IMR-90 (cell line): ENCODE measurements at regions not wholly inside any gene's neighbourhood (a gene's known extent, or its start where the extent isn't known, plus 50 kb on each side); places are given as distances from the start of the nearest gene placed in this dataset.

Experiments used
- ATAC-seq: fragments of 200-7000 bp; cut with Tn5 transposase; 2 replicates; pipeline ENCODE4 v1.9.1; 2020; ENCODE audit warnings: low read depth, mild to moderate bottlenecking, moderate library complexity
- BruUV-seq: library from RNA; stranded (reverse); fragments of 400-500 nt; replicated peaks from 2 replicates; lab custom pipeline; 2021; lab: Mats Ljungman, UMichigan
- CTCF ChIA-PET: fragments of 300-600 bp; formaldehyde crosslinking; extraction: SDS; loops from one replicate; lab custom pipeline; 2021; ENCODE audit warnings: antibody characterized with exemption; lab: Yijun Ruan, JAX
- POLR2A ChIA-PET: fragments of 300-600 bp; sonication (Branson Sonifier 250); formaldehyde crosslinking; loops from one replicate; lab custom pipeline; 2022; ENCODE audit warnings: antibody characterized with exemption; ENCODE audit not compliant: unreplicated experiment; lab: Charles Lee
- DNase-seq: peaks from one replicate; pipeline ENCODE4 v3.0.0; 2013
- H2AFZ ChIP-seq: replicated peaks from 2 replicates; pipeline ENCODE3; 2013; ENCODE audit warnings: low read length, mild to moderate bottlenecking; ENCODE audit not compliant: poor library complexity
- H2AK5ac ChIP-seq: 2 replicates; pipeline ENCODE4 v1.6.1; 2013; ENCODE audit warnings: low read depth, low read length, inconsistent platforms
- H2AK9ac ChIP-seq: replicated peaks from 2 replicates; pipeline ENCODE3; 2013; ENCODE audit warnings: mild to moderate bottlenecking, low read depth, low read length, moderate library complexity; ENCODE audit not compliant: poor library complexity
- H2BK120ac ChIP-seq: 2 replicates; pipeline ENCODE4 v1.6.1; 2013; ENCODE audit warnings: low read depth, low read length, inconsistent platforms
- H2BK15ac ChIP-seq: 3 replicates; pipeline ENCODE4 v1.6.1; 2013; ENCODE audit warnings: low read depth, low read length, inconsistent platforms
- H2BK20ac ChIP-seq: 2 replicates; pipeline ENCODE4 v1.6.1; 2013; ENCODE audit warnings: low read depth, mild to moderate bottlenecking, inconsistent platforms, low read length, moderate library complexity
- H2BK5ac ChIP-seq: 2 replicates; pipeline ENCODE4 v1.6.1; 2013; ENCODE audit warnings: mild to moderate bottlenecking, low read depth, low read length, inconsistent platforms; ENCODE audit not compliant: poor library complexity, severe bottlenecking
- H3K14ac ChIP-seq: replicated peaks from 2 replicates; pipeline ENCODE4 v1.6.1; 2013; ENCODE audit warnings: low read depth, low read length, inconsistent platforms
- H3K18ac ChIP-seq: 2 replicates; pipeline ENCODE4 v1.6.1; 2013; ENCODE audit warnings: low read depth, low read length, control low read depth
- H3K23ac ChIP-seq: 2 replicates; pipeline ENCODE4 v1.6.1; 2013; ENCODE audit warnings: low read depth, low read length, inconsistent platforms
- H3K27ac ChIP-seq: 2 replicates; pipeline ENCODE4 v1.5.1; 2013; ENCODE audit warnings: mild to moderate bottlenecking, control low read depth, low read length; ENCODE audit not compliant: insufficient read depth
- H3K27me3 ChIP-seq: 2 replicates; pipeline ENCODE4 v1.6.1; 2013; ENCODE audit warnings: low read length; ENCODE audit not compliant: control insufficient read depth, insufficient read depth
- H3K36me3 ChIP-seq: 2 replicates; pipeline ENCODE4 v1.6.1; 2013; ENCODE audit warnings: low read length, mixed read lengths; ENCODE audit not compliant: control insufficient read depth, insufficient read depth
- H3K4ac ChIP-seq: 2 replicates; pipeline ENCODE4 v1.6.1; 2013; ENCODE audit warnings: low read depth, low read length, inconsistent platforms
- H3K4me1 ChIP-seq: 2 replicates; pipeline ENCODE4 v1.6.1; 2013; ENCODE audit warnings: low read length, mixed read lengths; ENCODE audit not compliant: control insufficient read depth, insufficient read depth
- H3K4me2 ChIP-seq: 2 replicates; pipeline ENCODE4 v1.6.1; 2013; ENCODE audit warnings: low read depth, mild to moderate bottlenecking, control low read depth, low read length, moderate library complexity
- H3K4me3 ChIP-seq: 2 replicates; pipeline ENCODE4 v1.5.1; 2013; ENCODE audit warnings: low read depth, mild to moderate bottlenecking, control low read depth, low read length, moderate library complexity; ENCODE audit not compliant: insufficient read depth
- H3K56ac ChIP-seq: 2 replicates; pipeline ENCODE4 v1.6.1; 2013; ENCODE audit warnings: low read length, inconsistent platforms; ENCODE audit not compliant: insufficient read depth; ENCODE audit errors: extremely low read depth
- H3K79me1 ChIP-seq, 2 experiments: 2 replicates each; pipeline ENCODE4 v1.6.1; 2013; ENCODE audit warnings: low read length in 2 of 2, inconsistent platforms in 1 of 2, low read depth in 1 of 2
- H3K9ac ChIP-seq: 2 replicates; pipeline ENCODE4 v1.6.1; 2013; ENCODE audit warnings: low read depth, low read length, control low read depth
- H3K9me1 ChIP-seq: 2 replicates; pipeline ENCODE4 v1.6.1; 2013; ENCODE audit warnings: low read length, inconsistent platforms; ENCODE audit not compliant: insufficient read depth
- H3K9me3 ChIP-seq: 2 replicates; pipeline ENCODE4 v1.6.1; 2013; ENCODE audit warnings: low read length; ENCODE audit not compliant: control insufficient read depth, insufficient read depth
- H4K20me1 ChIP-seq: 2 replicates; pipeline ENCODE4 v1.6.1; 2013; ENCODE audit warnings: low read length, inconsistent platforms; ENCODE audit not compliant: insufficient read depth
- H4K5ac ChIP-seq: 2 replicates; pipeline ENCODE4 v1.6.1; 2013; ENCODE audit warnings: mild to moderate bottlenecking, low read depth, low read length, control low read depth
- H4K8ac ChIP-seq, 2 experiments: 2 replicates each; pipeline ENCODE4 v1.6.1; 2013; ENCODE audit warnings: low read depth in 2 of 2, low read length in 2 of 2, control low read depth in 1 of 2, inconsistent platforms in 1 of 2
- H4K91ac ChIP-seq: 2 replicates; pipeline ENCODE4 v1.6.1; 2013; ENCODE audit warnings: low read depth, low read length, inconsistent platforms; ENCODE audit not compliant: insufficient read depth
- CTCF ChIP-seq: conservative IDR thresholded peaks from 2 replicates; pipeline ENCODE4 v1.5.1; 2012; ENCODE audit warnings: mild to moderate bottlenecking, low read depth, low read length, improper control_type of control experiment
- MAFK ChIP-seq: IDR thresholded peaks from 2 replicates; pipeline ENCODE4 v1.6.1; 2012; ENCODE audit warnings: low read depth, low read length, improper control_type of control experiment
- MAZ ChIP-seq: IDR thresholded peaks from 2 replicates; pipeline ENCODE4 v1.6.1; 2012; ENCODE audit warnings: low read depth, mild to moderate bottlenecking, low read length, improper control_type of control experiment, moderate library complexity, borderline replicate concordance
- NFE2L2 ChIP-seq: fragments of 150-350 bp; IDR thresholded peaks from 2 replicates; pipeline ENCODE4 v1.6.1; 2016; ENCODE audit warnings: low read depth, mild to moderate bottlenecking, low read length
- POLR2A ChIP-seq: IDR thresholded peaks from 2 replicates; pipeline ENCODE4 v1.6.1; 2012; ENCODE audit warnings: mild to moderate bottlenecking, low read depth, low read length
- RAD21 ChIP-seq: IDR thresholded peaks from 2 replicates; pipeline ENCODE4 v1.6.1; 2012; ENCODE audit warnings: low read length, improper control_type of control experiment
- RCOR1 ChIP-seq: IDR thresholded peaks from 2 replicates; pipeline ENCODE4 v1.6.1; 2012; ENCODE audit warnings: mild to moderate bottlenecking, low read length, improper control_type of control experiment; ENCODE audit not compliant: insufficient replicate concordance
- RFX5 ChIP-seq: IDR thresholded peaks from 2 replicates; pipeline ENCODE4 v1.8.0; 2012; ENCODE audit warnings: low read depth, mild to moderate bottlenecking, low read length, moderate library complexity
- SMC3 ChIP-seq: fragments of 150-350 bp; IDR thresholded peaks from 2 replicates; pipeline ENCODE4 v1.6.1; 2016; ENCODE audit warnings: low read depth, mild to moderate bottlenecking, antibody characterized with exemption, low read length, moderate library complexity
- WGBS, 2 experiments: methylation state at CpG; one replicate each; pipeline versions ENCODE4 v1.1.5 to v1.1.7; 2013; ENCODE audit warnings: missing lambda C conversion rate in 2 of 2; ENCODE audit not compliant: insufficient read length in 1 of 2; ENCODE audit errors: extremely low coverage in 2 of 2; 5-methylcytosine and 5-hydroxymethylcytosine counted together
- dilution Hi-C: fragments of 300-500 bp; cut with HindIII; formaldehyde crosslinking; loops from one replicate; pipeline ENCODE4 v1.14.3; 2018; ENCODE audit warnings: low sequenced_read_pairs; ENCODE audit not compliant: unreplicated experiment
- in situ Hi-C: fragments of 300-500 bp; cut with MboI; formaldehyde crosslinking; loops from 3 replicates; pipeline ENCODE4 v1.14.3; 2019; ENCODE audit warnings: low sequenced_read_pairs, inconsistent platforms, mixed read lengths
- intact Hi-C: fragments of 100-400 bp; cut with micrococcal nuclease; formaldehyde crosslinking; loops from 2 replicates; pipeline ENCODE4 v1.10.0; 2022

DNA sequence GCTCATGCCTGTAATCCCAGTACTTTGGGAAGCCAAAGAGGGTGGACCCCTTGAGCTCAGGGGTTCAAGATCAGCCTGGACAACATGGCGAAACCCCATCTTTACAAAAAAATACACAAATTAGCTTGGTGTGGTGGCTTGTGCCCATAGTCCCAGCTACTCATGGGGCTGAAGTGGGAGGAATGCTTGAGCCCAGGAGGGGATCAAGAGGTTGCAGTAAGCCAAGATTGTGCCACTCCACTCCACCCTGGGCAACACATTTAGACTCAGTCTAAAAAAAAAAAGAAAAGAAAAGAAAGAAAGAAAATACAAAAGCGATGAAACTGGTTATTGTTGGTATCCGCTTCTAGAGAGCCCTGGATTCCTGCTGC is 597.4 kb downstream of the UQCRFS1 start:
- H3K4me3 ChIP-seq, result no peak overlapping the region
- ChIA-PET POLR2A (no interaction called here), CTCF (no interaction called here)
- H3K79me1 ChIP-seq, result no peaks in the 10 kb centered on the region
- no peak overlapping the region for H3K18ac ChIP-seq
- TF ChIP-seq NFE2L2, result no peak
- TF ChIP-seq RAD21, result no peak
- TF ChIP-seq POLR2A, result no peak
- TF ChIP-seq RCOR1, result no peak
- TF ChIP-seq SMC3, result no peak
- no peak for TF ChIP-seq MAZ
- no peak for TF ChIP-seq RFX5
- no peak for TF ChIP-seq CTCF
- no peak for TF ChIP-seq MAFK
- H3K4me2 ChIP-seq, result no peak overlapping the region
- dilution Hi-C loops, result no loop called here
- no CpG with 5 or more reads among the region's 3 CpGs for WGBS, 2 experiments
- H3K9ac ChIP-seq, result no peak overlapping the region
- no peak overlapping the region for H2AK9ac ChIP-seq
- no peak overlapping the region for H3K23ac ChIP-seq
- in situ Hi-C loops, result no loop called here
- no peak overlapping the region for H4K91ac ChIP-seq
- no peak overlapping the region for H2AFZ ChIP-seq
- H2BK20ac ChIP-seq, result no peak overlapping the region
- no peak overlapping the region for H3K4ac ChIP-seq
- no peak overlapping the region for H3K14ac ChIP-seq
- no peak overlapping the region for H4K5ac ChIP-seq
- no peak overlapping the region for H2BK15ac ChIP-seq
- no peak overlapping the region for H3K56ac ChIP-seq
- H3K9me1 ChIP-seq, result no peaks in the 10 kb centered on the region
- no peak overlapping the region for H3K27ac ChIP-seq
- intact Hi-C loops, result no loop called here
- H2BK120ac ChIP-seq, result no peak overlapping the region
- ATAC-seq (no peak), DNase-seq (no peak)
- no peaks in the 10 kb centered on the region for H4K20me1 ChIP-seq
- peaks cover 18% of the 10 kb centered on the region for H3K9me3 ChIP-seq
- H2AK5ac ChIP-seq, result no peak overlapping the region
- H4K8ac ChIP-seq, result no peak overlapping the region
- H3K36me3 ChIP-seq, result no peaks in the 10 kb centered on the region
- no peak overlapping the region for H2BK5ac ChIP-seq
- no peaks in the 10 kb centered on the region for H3K27me3 ChIP-seq
- no TSS peak for BruUV-seq
- no peaks in the 10 kb centered on the region for H3K4me1 ChIP-seq
